T-helper 17 cell (primary cell): ENCODE measurements at regions not wholly inside any gene's neighbourhood (a gene's known extent, or its start where the extent isn't known, plus 50 kb on each side); places are given as distances from the start of the nearest gene placed in this dataset.

Source experiments
- ATAC-seq: fragments of 150-1000 bp; cut with Tn5 transposase; 2 replicates; pipeline ENCODE4 v1.10.0; 2021; ENCODE audit warnings: mild to moderate bottlenecking, moderate library complexity
- DNase-seq, 3 donors: peaks; one replicate each; pipeline versions ENCODE4 v3.0.0 to v3.0.0-alpha.2; 2020 to 2021
- H3K9me3 ChIP-seq: one replicate; pipeline ENCODE4 v1.7.0; 2013; ENCODE audit warnings: low read length, mild to moderate bottlenecking; ENCODE audit not compliant: control insufficient read depth, poor library complexity, severe bottlenecking
- H3K27ac Mint-ChIP-seq: one replicate; pipeline ENCODE4 v1.8.0; 2022; ENCODE audit warnings: mild to moderate bottlenecking, moderate library complexity, mixed read lengths
- H3K27me3 Mint-ChIP-seq: one replicate; pipeline ENCODE4 v1.8.0; 2022; ENCODE audit warnings: mixed read lengths
- H3K36me3 Mint-ChIP-seq: one replicate; pipeline ENCODE4 v1.8.0; 2022; ENCODE audit warnings: low read depth, mixed read lengths
- H3K4me1 Mint-ChIP-seq: one replicate; pipeline ENCODE4 v1.8.0; 2022; ENCODE audit warnings: mild to moderate bottlenecking, mixed read lengths
- H3K4me3 Mint-ChIP-seq: one replicate; pipeline ENCODE4 v1.8.0; 2022; ENCODE audit warnings: mild to moderate bottlenecking, moderate library complexity, mixed read lengths

DNA sequence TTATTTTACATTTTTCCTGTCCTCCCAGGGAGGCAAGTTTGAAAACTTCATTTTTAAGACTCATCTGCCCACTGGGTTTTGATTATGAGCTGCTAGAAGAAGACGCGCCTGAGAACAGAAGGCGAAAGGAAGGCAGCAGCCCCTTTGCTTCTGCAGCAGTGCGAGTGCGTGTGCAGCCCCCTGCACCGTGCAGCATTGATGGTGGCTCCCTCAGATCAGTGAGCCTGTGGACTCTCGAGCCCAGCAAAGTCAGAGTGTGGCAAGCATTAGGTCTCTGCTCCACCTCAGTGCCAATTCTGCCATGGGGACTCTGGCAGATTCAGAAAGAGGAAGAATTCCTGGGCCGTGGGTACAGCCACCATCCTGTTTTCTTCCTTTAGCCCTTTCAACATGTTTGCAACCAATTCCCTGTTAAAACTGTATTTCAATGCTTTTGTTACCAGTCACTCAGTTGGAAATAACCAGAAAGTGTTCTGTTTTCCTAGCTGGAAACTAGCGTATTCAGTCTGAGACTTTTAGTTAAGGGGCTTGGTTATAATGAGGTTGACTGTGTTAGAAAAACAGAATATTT, 134.8 kb upstream of the OGFRL1 start:
- Mint-ChIP-seq H3K27ac (no peak overlapping the region), H3K36me3 (no peaks in the 10 kb centered on the region), H3K4me1 (no peaks in the 10 kb centered on the region), H3K4me3 (no peak overlapping the region), H3K27me3 (peaks cover 30% of the 10 kb centered on the region)
- DNase-seq (no peak), ATAC-seq (no peak)
- no peaks in the 10 kb centered on the region for H3K9me3 ChIP-seq

DNA sequence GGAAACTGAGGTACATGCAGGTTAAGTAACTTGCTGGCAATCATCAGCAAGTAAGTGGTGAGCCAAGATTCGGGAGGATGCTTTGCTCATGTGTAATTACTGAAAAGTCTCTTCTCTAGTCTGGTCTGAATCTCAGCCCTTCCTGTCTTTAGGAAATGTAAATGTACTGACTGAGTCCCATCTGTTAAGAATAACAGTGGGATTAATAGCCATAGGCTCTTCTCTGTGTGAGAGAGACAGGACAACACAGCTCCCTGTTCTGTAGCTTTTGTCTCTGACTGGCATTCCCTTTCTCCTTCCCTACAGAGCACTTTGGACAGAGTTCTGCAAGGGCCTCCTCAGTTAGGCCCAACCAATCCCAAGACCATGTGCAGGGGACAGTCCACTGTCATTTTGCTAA, 131.3 kb upstream of the OGFRL1 start:
- Mint-ChIP-seq H3K27ac (no peak overlapping the region), H3K4me3 (no peak overlapping the region), H3K27me3 (peaks cover 30% of the 10 kb centered on the region), H3K36me3 (no peaks in the 10 kb centered on the region), H3K4me1 (no peaks in the 10 kb centered on the region)
- ATAC-seq, result no peak
- DNase-seq, result no peak
- H3K9me3 ChIP-seq, result no peaks in the 10 kb centered on the region

DNA sequence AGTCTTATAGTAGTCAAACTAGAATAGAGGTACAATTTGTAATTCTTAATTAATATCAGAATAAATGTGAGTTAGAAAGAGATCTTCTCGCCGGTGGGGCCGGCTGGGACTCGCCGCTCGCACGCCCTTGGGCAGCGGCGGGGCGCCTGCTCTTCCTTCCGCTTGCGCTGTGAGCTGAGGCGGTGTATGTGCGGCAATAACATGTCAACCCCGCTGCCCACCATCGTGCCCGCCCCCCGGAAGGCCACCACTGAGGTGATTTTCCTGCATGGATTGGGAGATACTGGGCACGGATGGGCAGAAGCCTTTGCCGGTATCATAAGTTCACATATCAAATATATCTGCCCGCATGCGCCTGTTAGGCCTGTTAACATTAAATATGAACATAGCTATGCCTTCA, 123.7 kb upstream of the OGFRL1 start:
- peaks cover 2% of the 10 kb centered on the region for H3K36me3 Mint-ChIP-seq
- H3K9me3 ChIP-seq, result no peaks in the 10 kb centered on the region
- H3K27me3 Mint-ChIP-seq, result peaks cover 31% of the 10 kb centered on the region
- no peak overlapping the region for H3K4me3 Mint-ChIP-seq
- ATAC-seq, result no peak
- H3K27ac Mint-ChIP-seq, result no peak overlapping the region
- no peak for DNase-seq
- no peaks in the 10 kb centered on the region for H3K4me1 Mint-ChIP-seq

DNA sequence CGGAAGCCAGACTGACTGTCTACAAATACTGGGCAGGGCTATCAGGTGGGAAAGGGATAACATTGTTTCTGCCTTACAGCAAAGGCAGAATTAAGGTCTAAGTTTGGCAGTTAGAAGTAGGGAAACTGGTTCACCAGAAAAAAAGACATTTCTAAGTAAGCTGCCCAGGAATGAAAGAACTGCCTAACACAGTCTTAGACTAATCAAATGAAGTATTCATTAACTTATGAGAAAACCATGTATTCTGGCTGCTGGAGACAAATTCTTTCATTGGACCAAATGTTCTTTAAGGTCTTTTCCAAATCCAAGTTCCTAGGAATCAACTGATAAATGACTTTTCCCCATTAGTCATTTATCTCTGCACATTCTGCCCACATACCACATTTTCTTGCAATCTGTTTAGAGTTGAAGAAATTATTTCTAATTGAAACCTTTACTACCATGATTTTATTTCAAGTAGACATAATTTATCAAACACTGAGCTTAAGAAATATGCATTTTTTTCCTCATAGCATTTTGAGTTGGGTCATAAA, 120.3 kb upstream of the OGFRL1 start:
- H3K27ac Mint-ChIP-seq, result no peak overlapping the region
- no peaks in the 10 kb centered on the region for H3K9me3 ChIP-seq
- no peak for ATAC-seq
- H3K36me3 Mint-ChIP-seq, result peaks cover 2% of the 10 kb centered on the region
- peaks cover 30% of the 10 kb centered on the region for H3K27me3 Mint-ChIP-seq
- H3K4me3 Mint-ChIP-seq, result no peak overlapping the region
- DNase-seq, result no peak
- H3K4me1 Mint-ChIP-seq, result no peaks in the 10 kb centered on the region

DNA sequence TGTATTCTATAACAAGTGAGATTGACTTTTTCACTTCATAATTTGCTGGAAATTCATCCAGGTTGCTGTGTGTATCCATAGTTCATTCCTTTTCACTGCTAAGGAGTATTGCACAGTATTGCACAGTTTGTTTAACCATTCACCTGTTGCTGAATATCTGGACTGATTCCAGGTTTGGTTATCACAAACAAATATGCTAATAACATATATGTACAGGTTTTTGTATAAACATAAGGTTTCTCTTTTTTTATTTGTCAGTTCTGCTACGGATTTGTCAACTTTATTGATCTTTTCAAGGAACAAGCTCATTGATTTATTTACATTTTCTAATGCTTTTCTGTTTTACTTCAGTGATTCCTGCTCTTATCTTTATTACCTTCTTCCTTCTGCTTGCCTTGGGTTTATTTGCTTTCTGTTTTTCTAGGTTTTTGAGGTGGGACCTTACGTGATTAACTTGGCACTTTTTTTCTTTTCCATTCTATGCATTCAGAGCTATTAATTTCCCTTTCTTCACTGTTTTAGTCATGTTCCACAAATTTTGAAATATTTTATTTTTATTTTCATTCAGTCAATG, 117.0 kb upstream of the OGFRL1 start:
- no peak for DNase-seq
- peaks cover 2% of the 10 kb centered on the region for H3K36me3 Mint-ChIP-seq
- H3K4me1 Mint-ChIP-seq, result no peaks in the 10 kb centered on the region
- H3K4me3 Mint-ChIP-seq, result no peak overlapping the region
- no peak for ATAC-seq
- no peak overlapping the region for H3K27ac Mint-ChIP-seq
- H3K27me3 Mint-ChIP-seq, result peaks cover 30% of the 10 kb centered on the region
- H3K9me3 ChIP-seq, result no peaks in the 10 kb centered on the region

DNA sequence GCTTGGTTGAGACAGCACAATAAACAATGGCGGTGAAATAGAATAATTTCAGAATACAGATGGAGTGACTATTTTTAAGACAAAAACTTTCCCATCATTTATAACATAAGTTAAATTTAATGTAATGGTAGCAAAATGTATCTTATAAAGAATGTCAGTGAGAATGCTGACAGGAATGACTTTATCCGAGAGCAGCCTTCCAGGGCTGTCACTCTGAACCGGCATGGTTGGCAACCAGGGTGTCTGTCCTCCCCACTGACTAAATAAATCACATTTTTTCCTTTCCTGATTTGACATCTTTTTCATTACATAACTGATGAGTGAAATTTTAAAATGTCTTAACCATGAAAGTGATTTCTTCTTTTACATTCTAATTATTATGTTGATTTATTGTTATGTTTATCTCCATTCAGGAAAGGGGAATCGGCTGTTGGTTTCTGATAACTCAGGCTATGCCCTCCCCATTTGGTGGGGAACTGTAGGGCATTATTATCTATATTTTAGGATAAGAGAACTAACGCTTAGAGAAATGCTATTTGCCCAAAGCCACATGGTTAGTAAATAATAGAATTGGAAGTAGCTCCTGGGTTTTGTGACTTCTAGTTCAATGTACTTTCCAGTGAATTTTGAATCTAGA, 109.2 kb upstream of the OGFRL1 start:
- peaks cover 37% of the 10 kb centered on the region for H3K27me3 Mint-ChIP-seq

DNA sequence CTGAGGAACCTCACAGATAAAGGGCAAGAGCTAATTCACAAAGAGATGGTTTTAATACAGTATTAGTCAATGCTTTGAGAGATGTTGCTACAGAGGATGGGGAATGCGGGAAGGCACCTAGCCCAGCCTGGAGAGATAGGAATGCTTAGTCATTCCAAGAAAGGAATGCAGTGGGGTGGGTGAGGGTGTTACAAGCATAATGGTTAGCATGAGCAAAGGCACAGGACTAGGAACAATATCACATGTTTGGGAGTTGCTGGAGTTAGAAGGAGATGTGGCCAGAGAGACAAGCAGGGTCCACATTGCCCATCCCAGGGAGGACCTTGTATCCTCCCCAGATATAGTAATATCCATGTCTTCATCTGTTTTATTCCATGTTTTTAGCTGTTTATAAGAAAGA, 107.0 kb upstream of the OGFRL1 start:
- H3K9me3 ChIP-seq, result no peaks in the 10 kb centered on the region
- ATAC-seq (no peak), DNase-seq (no peak)
- Mint-ChIP-seq H3K36me3 (peaks cover 5% of the 10 kb centered on the region), H3K27me3 (peaks cover 40% of the 10 kb centered on the region), H3K27ac (no peak overlapping the region), H3K4me1 (no peaks in the 10 kb centered on the region), H3K4me3 (no peak overlapping the region)

More for the DNA sequence above, 109.2 kb upstream of the OGFRL1 start:
- ATAC-seq (no peak), DNase-seq (no peak)
- no peaks in the 10 kb centered on the region for H3K4me1 Mint-ChIP-seq
- no peak overlapping the region for H3K4me3 Mint-ChIP-seq
- H3K9me3 ChIP-seq, result no peaks in the 10 kb centered on the region
- peaks cover 7% of the 10 kb centered on the region for H3K36me3 Mint-ChIP-seq
- H3K27ac Mint-ChIP-seq, result no peak overlapping the region

DNA sequence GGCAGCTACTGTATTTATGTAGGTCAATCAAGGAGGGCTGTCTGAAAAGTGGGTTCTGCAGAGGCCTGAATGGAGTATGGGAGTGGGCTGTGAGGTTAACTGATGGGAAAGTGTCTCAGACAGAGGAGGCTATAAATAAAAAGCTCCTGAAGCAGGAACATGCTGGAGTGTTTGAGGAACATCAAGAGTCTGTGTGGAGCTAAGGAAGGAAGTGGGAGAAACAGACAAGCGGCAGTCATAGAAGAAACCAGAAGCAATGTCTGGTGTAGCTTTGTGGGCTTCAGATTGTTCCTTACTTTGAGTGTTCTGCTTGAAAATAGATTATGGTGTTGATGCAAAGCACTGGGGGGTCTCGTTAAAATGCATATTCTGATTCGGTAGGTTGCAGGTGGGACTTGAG, 101.5 kb upstream of the OGFRL1 start:
- ATAC-seq (no peak), DNase-seq (no peak)
- no peaks in the 10 kb centered on the region for H3K9me3 ChIP-seq
- H3K4me1 Mint-ChIP-seq, result peaks cover 10% of the 10 kb centered on the region
- peaks cover 5% of the 10 kb centered on the region for H3K36me3 Mint-ChIP-seq
- H3K27ac Mint-ChIP-seq, result no peak overlapping the region
- no peak overlapping the region for H3K4me3 Mint-ChIP-seq
- H3K27me3 Mint-ChIP-seq, result peaks cover 47% of the 10 kb centered on the region

DNA sequence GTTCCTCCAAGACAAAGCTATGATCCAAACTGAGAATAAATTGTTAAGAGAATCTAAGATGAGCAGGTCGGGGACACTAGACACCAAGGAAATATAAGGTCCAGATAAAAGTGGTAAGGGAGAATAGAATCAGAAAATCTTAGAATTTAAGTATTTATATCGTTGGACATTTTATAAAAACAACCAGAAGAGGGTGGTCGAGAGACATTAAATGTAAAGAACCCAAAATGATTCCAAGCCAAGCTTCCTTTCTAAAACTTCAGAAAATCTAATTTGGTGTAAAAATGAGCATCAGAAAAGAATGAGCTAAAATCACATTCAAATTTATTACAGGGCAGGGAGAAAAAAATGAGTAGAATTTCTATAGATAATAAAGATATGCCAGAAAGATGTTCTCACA, 97.8 kb upstream of the OGFRL1 start:
- DNase-seq, result no peak
- ATAC-seq, result no peak
- H3K4me3 Mint-ChIP-seq, result no peak overlapping the region
- peaks cover 10% of the 10 kb centered on the region for H3K4me1 Mint-ChIP-seq
- H3K27me3 Mint-ChIP-seq, result peaks cover 24% of the 10 kb centered on the region
- no peaks in the 10 kb centered on the region for H3K9me3 ChIP-seq
- H3K27ac Mint-ChIP-seq, result no peak overlapping the region
- H3K36me3 Mint-ChIP-seq, result peaks cover 5% of the 10 kb centered on the region

DNA sequence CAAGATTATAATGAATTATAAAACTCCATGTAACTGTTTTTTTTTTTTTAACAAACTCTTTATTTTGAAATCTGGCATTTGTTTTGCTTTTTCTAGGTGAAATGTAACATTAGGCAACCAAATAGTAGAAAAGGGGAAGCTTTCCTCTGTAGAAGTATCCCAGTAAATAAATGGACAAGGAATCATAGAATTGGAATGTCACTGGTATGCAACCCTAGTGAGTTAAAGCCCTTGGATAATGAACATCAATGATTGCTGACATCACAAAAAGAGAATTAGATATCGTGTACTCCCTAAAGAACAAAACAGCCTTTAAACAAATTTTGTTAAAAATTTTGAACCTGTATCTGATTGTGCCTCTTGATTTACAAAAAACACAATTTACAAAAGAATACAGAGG, 93.9 kb upstream of the OGFRL1 start:
- peaks cover 2% of the 10 kb centered on the region for H3K4me1 Mint-ChIP-seq
- H3K27ac Mint-ChIP-seq, result no peak overlapping the region
- H3K27me3 Mint-ChIP-seq, result peaks cover 16% of the 10 kb centered on the region
- H3K36me3 Mint-ChIP-seq, result peaks cover 2% of the 10 kb centered on the region
- H3K9me3 ChIP-seq, result no peaks in the 10 kb centered on the region
- DNase-seq (no peak), ATAC-seq (no peak)
- H3K4me3 Mint-ChIP-seq, result no peak overlapping the region

DNA sequence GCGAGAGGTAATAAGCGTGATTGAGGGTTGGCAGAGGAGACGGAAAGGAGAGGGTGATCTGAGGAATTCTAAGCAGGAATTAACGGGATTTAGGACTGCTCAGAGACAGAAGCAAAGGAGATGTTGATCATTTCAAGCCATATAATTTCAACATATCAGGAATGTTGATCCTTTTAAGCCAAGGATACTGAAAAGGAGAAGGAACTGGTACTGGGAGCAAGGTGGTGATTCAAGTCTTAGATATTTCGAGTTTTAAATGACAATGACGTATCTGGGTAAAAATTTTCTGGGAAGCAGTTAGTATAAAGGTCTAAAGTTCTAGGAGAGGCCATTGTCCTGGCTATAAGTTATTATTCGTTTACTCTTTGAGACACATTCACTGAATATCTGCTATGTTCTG, 91.3 kb upstream of the OGFRL1 start:
- Mint-ChIP-seq H3K27ac (no peak overlapping the region), H3K36me3 (peaks cover 2% of the 10 kb centered on the region), H3K27me3 (peaks cover 9% of the 10 kb centered on the region), H3K4me3 (no peak overlapping the region), H3K4me1 (no peaks in the 10 kb centered on the region)
- no peaks in the 10 kb centered on the region for H3K9me3 ChIP-seq
- DNase-seq (no peak), ATAC-seq (no peak)

DNA sequence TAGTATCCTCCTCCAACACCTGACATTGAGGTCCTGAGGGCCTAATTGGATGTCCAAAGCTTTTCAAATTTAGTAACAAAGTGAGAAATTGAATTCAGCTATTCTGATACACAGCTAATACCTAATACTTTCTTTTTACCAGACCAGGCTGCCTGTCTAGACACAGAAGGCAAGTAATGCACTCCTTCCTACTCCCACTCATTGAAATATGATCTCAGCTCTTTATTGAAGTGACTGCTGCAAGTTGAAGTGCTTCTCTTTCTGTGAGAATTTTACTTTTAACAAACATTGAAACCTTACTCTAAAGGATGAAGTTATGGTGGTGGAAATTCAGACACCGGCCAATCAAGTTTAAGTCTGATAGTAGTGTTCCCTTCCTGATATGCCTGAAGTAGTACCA, 90.8 kb upstream of the OGFRL1 start:
- peaks cover 9% of the 10 kb centered on the region for H3K27me3 Mint-ChIP-seq
- no peak for DNase-seq
- peaks cover 2% of the 10 kb centered on the region for H3K36me3 Mint-ChIP-seq
- H3K27ac Mint-ChIP-seq, result no peak overlapping the region
- no peak for ATAC-seq
- no peaks in the 10 kb centered on the region for H3K4me1 Mint-ChIP-seq
- H3K9me3 ChIP-seq, result no peaks in the 10 kb centered on the region
- H3K4me3 Mint-ChIP-seq, result no peak overlapping the region

DNA sequence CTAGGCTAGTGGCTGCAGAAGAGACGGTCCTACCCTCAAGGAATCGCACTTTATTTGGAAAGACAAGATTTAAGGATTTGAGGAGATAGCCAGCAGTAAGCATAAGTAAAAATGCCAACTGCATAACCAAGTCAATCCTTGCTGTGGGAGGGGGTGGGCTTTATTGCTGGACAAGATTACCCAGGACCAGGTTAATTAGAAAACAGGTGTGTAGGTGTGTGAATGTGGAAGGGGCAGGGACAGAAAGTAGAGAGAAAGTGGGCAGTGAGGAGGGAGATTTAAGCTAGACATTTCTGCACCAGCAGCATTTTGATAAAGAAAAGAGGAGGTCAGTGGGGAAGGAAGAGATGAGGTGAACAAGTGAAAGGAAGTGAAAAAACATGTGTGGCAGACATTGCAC, 89.7 kb upstream of the OGFRL1 start:
- DNase-seq (no peak), ATAC-seq (no peak)
- Mint-ChIP-seq H3K27ac (no peak overlapping the region), H3K27me3 (peaks cover 9% of the 10 kb centered on the region), H3K4me1 (no peaks in the 10 kb centered on the region), H3K36me3 (peaks cover 2% of the 10 kb centered on the region), H3K4me3 (no peak overlapping the region)
- no peaks in the 10 kb centered on the region for H3K9me3 ChIP-seq

DNA sequence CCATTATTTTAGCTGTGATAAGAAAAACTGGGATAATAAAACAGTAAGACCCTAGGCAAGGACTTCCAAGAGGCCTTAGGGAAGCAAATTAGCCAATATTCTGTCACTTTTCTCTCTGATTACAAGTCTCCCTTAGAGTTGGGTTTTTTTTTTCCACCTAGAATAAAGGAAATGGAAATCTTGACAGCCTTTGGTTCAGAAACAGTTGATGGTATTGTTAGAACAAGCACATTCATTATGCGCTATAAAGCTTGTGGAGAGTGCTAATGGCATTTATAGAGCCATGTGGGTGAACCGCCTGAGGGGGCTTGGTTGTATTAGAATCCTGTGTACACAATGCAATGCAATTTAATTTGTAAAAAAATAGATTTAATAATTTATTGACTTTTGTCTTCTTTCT, 88.9 kb upstream of the OGFRL1 start:
- H3K4me3 Mint-ChIP-seq, result no peak overlapping the region
- peaks cover 2% of the 10 kb centered on the region for H3K36me3 Mint-ChIP-seq

More for the DNA sequence above, 88.9 kb upstream of the OGFRL1 start:
- no peaks in the 10 kb centered on the region for H3K9me3 ChIP-seq
- H3K4me1 Mint-ChIP-seq, result no peaks in the 10 kb centered on the region
- DNase-seq (no peak), ATAC-seq (no peak)
- peaks cover 12% of the 10 kb centered on the region for H3K27me3 Mint-ChIP-seq
- no peak overlapping the region for H3K27ac Mint-ChIP-seq
